ENCODE measurements at regions not wholly inside any gene's neighbourhood (a gene's known extent, or its start where the extent isn't known, plus 50 kb on each side); places are given as distances from the start of the nearest gene placed in this dataset.

- H3K9me2 ChIP-seq (replicated peaks; ENCODE audit: control insufficient read depth, low read length): no peaks in the 10 kb centered on the region
- no peak for TF ChIP-seq EZH2phosphoT487 (IDR thresholded peaks at IDR 0.05; ENCODE audit: borderline replicate concordance, low read length)
- TF ChIP-seq CTCF (IDR thresholded peaks at IDR 0.05; ENCODE audit: low read depth, low read length, poor library complexity, severe bottlenecking): no peak
- no peaks in the 10 kb centered on the region for H4K20me1 ChIP-seq (ENCODE audit: control insufficient read depth, insufficient read depth, low read depth, low read length)
- no peaks in the 10 kb centered on the region for H3K4me1 ChIP-seq (ENCODE audit: control insufficient read depth, low read length)
- H3F3A ChIP-seq (ENCODE audit: control insufficient read depth, insufficient read depth): no peaks in the 10 kb centered on the region
- no peaks in the 10 kb centered on the region for H3K9me3 ChIP-seq (ENCODE audit: control insufficient read depth, insufficient read depth, low read length)
- no peak overlapping the region for H3K27ac ChIP-seq (ENCODE audit: low read depth, low read length)
- no peak overlapping the region for H3K4me2 ChIP-seq (ENCODE audit: low read length)
- no peaks in the 10 kb centered on the region for H3K36me3 ChIP-seq (ENCODE audit: control insufficient read depth, low read length)
- no peaks in the 10 kb centered on the region for H3K79me2 ChIP-seq (ENCODE audit: control insufficient read depth, low read length)
- no peak overlapping the region for H3K4me3 ChIP-seq (ENCODE audit: low read length)
- no peaks in the 10 kb centered on the region for H3K27me3 ChIP-seq (ENCODE audit: control insufficient read depth, low read length)
These were observed 966.0 kb upstream of the SEMA6D start for GRCh38 chr15:46751303-46751702.

DNA sequence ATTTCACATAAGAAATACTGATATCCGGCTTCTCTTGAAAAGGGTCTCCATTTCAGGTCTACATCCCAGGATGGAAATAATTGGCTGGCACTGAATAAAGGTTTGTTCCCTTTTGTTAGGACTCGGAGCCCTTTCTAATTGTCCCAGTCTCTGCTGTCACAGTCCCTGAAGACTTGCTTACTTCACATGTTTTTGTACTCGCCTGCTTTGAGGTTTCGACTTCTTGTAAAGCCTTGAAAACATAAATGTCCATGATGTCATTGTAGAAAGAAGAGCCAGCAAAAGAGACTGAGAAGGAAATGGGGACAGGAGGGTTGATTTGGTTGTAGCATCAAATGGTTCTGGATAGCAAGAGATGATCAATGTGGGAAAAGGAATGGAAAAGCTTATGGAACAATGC, 963.4 kb upstream of the SEMA6D start:
- no peaks in the 10 kb centered on the region for H3K79me2 ChIP-seq (ENCODE audit: control insufficient read depth, low read length)

DNA sequence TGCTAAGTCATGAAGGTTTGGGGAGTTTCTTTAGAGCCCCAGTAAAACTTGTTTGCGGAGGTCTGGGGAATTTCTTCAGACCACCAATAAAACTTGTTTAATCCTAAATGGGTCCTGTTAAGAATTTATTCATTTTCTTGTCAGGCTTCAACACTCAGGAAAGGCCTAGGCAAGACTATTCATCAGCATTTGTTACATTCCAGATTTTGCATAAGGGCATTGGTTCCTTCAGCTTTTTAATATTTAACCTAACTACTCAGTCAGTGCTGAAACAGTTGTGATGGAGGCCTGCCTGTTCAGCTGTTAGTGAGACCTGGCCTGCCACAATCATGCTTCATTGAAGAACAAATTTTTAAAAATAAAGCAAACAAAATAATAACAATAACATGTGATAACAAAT, 954.2 kb upstream of the SEMA6D start:
- Histone ChIP-seq H3K79me2 (ENCODE audit: control insufficient read depth, low read length) (no peaks in the 10 kb centered on the region), H4K20me1 (ENCODE audit: control insufficient read depth, insufficient read depth, low read depth, low read length) (no peaks in the 10 kb centered on the region), H3K9me3 (ENCODE audit: control insufficient read depth, insufficient read depth, low read length) (no peaks in the 10 kb centered on the region), H3K4me3 (ENCODE audit: low read length) (no peak overlapping the region), H3K9me2 (replicated peaks; ENCODE audit: control insufficient read depth, low read length) (no peaks in the 10 kb centered on the region), H3K36me3 (ENCODE audit: control insufficient read depth, low read length) (no peaks in the 10 kb centered on the region), H3K4me1 (ENCODE audit: control insufficient read depth, low read length) (no peaks in the 10 kb centered on the region), H3K4me2 (ENCODE audit: low read length) (no peak overlapping the region), H3K27ac (ENCODE audit: low read depth, low read length) (no peak overlapping the region), H3F3A (ENCODE audit: control insufficient read depth, insufficient read depth) (no peaks in the 10 kb centered on the region), H3K27me3 (ENCODE audit: control insufficient read depth, low read length) (no peaks in the 10 kb centered on the region)
- TF ChIP-seq CTCF (IDR thresholded peaks at IDR 0.05; ENCODE audit: low read depth, low read length, poor library complexity, severe bottlenecking): no peak
- TF ChIP-seq EZH2phosphoT487 (IDR thresholded peaks at IDR 0.05; ENCODE audit: borderline replicate concordance, low read length): no peak

More for the DNA sequence above, 963.4 kb upstream of the SEMA6D start:
- no peak overlapping the region for H3K4me3 ChIP-seq (ENCODE audit: low read length)
- no peaks in the 10 kb centered on the region for H3K9me3 ChIP-seq (ENCODE audit: control insufficient read depth, insufficient read depth, low read length)
- H3F3A ChIP-seq (ENCODE audit: control insufficient read depth, insufficient read depth): no peaks in the 10 kb centered on the region
- H3K9me2 ChIP-seq (replicated peaks; ENCODE audit: control insufficient read depth, low read length): no peaks in the 10 kb centered on the region
- no peaks in the 10 kb centered on the region for H3K36me3 ChIP-seq (ENCODE audit: control insufficient read depth, low read length)
- no peak overlapping the region for H3K4me2 ChIP-seq (ENCODE audit: low read length)
- TF ChIP-seq EZH2phosphoT487 (IDR thresholded peaks at IDR 0.05; ENCODE audit: borderline replicate concordance, low read length) (no peak), CTCF (IDR thresholded peaks at IDR 0.05; ENCODE audit: low read depth, low read length, poor library complexity, severe bottlenecking) (no peak)
- no peak overlapping the region for H3K27ac ChIP-seq (ENCODE audit: low read depth, low read length)
- no peaks in the 10 kb centered on the region for H3K27me3 ChIP-seq (ENCODE audit: control insufficient read depth, low read length)
- no peaks in the 10 kb centered on the region for H3K4me1 ChIP-seq (ENCODE audit: control insufficient read depth, low read length)
- no peaks in the 10 kb centered on the region for H4K20me1 ChIP-seq (ENCODE audit: control insufficient read depth, insufficient read depth, low read depth, low read length)

GRCh38 chr15:46764851-46765250, 952.5 kb upstream of the SEMA6D start:
- TF ChIP-seq CTCF (IDR thresholded peaks at IDR 0.05; ENCODE audit: low read depth, low read length, poor library complexity, severe bottlenecking) (no peak), EZH2phosphoT487 (IDR thresholded peaks at IDR 0.05; ENCODE audit: borderline replicate concordance, low read length) (no peak)
- no peak overlapping the region for H3K4me3 ChIP-seq (ENCODE audit: low read length)
- H3K9me2 ChIP-seq (replicated peaks; ENCODE audit: control insufficient read depth, low read length): no peaks in the 10 kb centered on the region
- H3K27me3 ChIP-seq (ENCODE audit: control insufficient read depth, low read length): no peaks in the 10 kb centered on the region
- no peaks in the 10 kb centered on the region for H3K36me3 ChIP-seq (ENCODE audit: control insufficient read depth, low read length)
- no peak overlapping the region for H3K4me2 ChIP-seq (ENCODE audit: low read length)
- peaks cover 3% of the 10 kb centered on the region; the same call in 1 of the 2 replicates for H3K9me3 ChIP-seq (ENCODE audit: control insufficient read depth, insufficient read depth, low read length)
- H3F3A ChIP-seq (ENCODE audit: control insufficient read depth, insufficient read depth): no peaks in the 10 kb centered on the region
- H3K4me1 ChIP-seq (ENCODE audit: control insufficient read depth, low read length): no peaks in the 10 kb centered on the region
- no peaks in the 10 kb centered on the region for H3K79me2 ChIP-seq (ENCODE audit: control insufficient read depth, low read length)
- no peak overlapping the region for H3K27ac ChIP-seq (ENCODE audit: low read depth, low read length)
- H4K20me1 ChIP-seq (ENCODE audit: control insufficient read depth, insufficient read depth, low read depth, low read length): no peaks in the 10 kb centered on the region
